Ovary (tissue), 7 donors: ENCODE measurements at regions not wholly inside any gene's neighbourhood (a gene's known extent, or its start where the extent isn't known, plus 50 kb on each side); places are given as distances from the start of the nearest gene placed in this dataset.

Experiments used
- DNase-seq, 5 donors: peaks; one replicate each; pipeline ENCODE4 v3.0.0-alpha.2; 2019 to 2020
- H3K27ac ChIP-seq, 2 donors: fragments of 200-600 bp; one replicate each; pipeline versions ENCODE4 v1.5.1 to v1.8.0; 2019 to 2022
- H3K27me3 ChIP-seq: fragments of 200-600 bp; one replicate; pipeline ENCODE4 v1.8.0; 2022
- H3K36me3 ChIP-seq: fragments of 200-600 bp; sonication (generic); one replicate; pipeline ENCODE4 v1.5.1; 2019
- H3K4me1 ChIP-seq: one replicate; pipeline ENCODE4 v1.8.1; 2013; ENCODE audit warnings: mild to moderate bottlenecking, moderate library complexity; ENCODE audit not compliant: insufficient read depth
- H3K4me3 ChIP-seq: fragments of 200-600 bp; sonication (generic); one replicate; pipeline ENCODE4 v1.5.1; 2017
- H3K9me3 ChIP-seq, 2 donors: fragments of 200-600 bp in 1 of 2; sonication (generic) in 1 of 2; one replicate each; pipeline versions ENCODE4 v1.5.1 to v1.8.1; 2013 to 2019; ENCODE audit warnings: mild to moderate bottlenecking in 1 of 2, moderate library complexity in 1 of 2
- EP300 ChIP-seq: sonication (generic); formaldehyde crosslinking; IDR thresholded peaks from one replicate; pipeline ENCODE4 v1.6.1; 2017; ENCODE audit warnings: antibody characterized with exemption
- POLR2A ChIP-seq: fragments of 450-650 bp; IDR thresholded peaks from one replicate; pipeline ENCODE4 v1.6.1; 2017; ENCODE audit warnings: antibody characterized with exemption, mild to moderate bottlenecking, moderate library complexity
- WGBS, 3 donors: extraction: QIAGEN DNeasy Blood & Tissue Kit in 1 of 3; methylation state at CpG; one replicate each; pipeline versions ENCODE4 v1.1.5 to v1.1.7; 2013 to 2017; 5-methylcytosine and 5-hydroxymethylcytosine counted together
- intact Hi-C, 4 donors: fragments of 100-400 bp; cut with DNase I; formaldehyde crosslinking; loops; one replicate each; pipeline versions ENCODE4 v1.11.0 to v1.15.1; 2022 to 2023
- TF ChIP-seq, protein P1 (sequence below), 3 donors: fragments of 450-650 bp in 2 of 3; fragments of 200-600 bp in 1 of 3; IDR thresholded peaks; one replicate each; pipeline versions ENCODE4 v1.5.1 to v1.8.0; 2016 to 2022; ENCODE audit warnings: antibody characterized with exemption in 3 of 3, mild to moderate bottlenecking in 1 of 3
- donor health status: DM: no; HTN: no; CAD: no; lungs with moderate emphysema.
- donor health status: DM: no; HTN: no; CAD: no.
- donor health status: Bipolar disorder and iron deficiency.
- donor health status: DM: no; HTN: no; CAD: no.
- donor health status: DM: yes; HTN: yes; CAD: no.

DNA sequence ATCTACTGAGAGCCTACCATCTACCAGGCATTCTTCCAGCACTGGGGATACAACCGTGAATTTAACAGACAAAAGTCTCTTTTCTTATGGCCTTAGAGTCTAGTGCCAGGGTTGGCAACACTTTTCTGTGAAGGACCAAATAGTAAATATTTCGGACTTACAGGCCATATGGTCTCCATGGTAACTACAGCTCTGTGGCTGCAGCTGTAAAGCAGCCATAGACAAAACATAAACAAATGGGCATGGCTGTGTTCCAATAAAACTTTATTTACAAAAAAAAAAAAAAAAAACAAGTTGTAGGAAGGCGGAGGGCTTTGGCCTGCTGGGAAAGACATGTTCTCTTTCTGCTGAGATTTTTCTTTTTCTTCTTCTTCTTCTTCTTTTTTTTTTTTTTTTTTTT is 98.7 kb downstream of the ABCC12 start:
- H3K36me3 ChIP-seq, result no peaks in the 10 kb centered on the region
- no peaks in the 10 kb centered on the region for H3K27me3 ChIP-seq
- TF ChIP-seq, protein P1, sequence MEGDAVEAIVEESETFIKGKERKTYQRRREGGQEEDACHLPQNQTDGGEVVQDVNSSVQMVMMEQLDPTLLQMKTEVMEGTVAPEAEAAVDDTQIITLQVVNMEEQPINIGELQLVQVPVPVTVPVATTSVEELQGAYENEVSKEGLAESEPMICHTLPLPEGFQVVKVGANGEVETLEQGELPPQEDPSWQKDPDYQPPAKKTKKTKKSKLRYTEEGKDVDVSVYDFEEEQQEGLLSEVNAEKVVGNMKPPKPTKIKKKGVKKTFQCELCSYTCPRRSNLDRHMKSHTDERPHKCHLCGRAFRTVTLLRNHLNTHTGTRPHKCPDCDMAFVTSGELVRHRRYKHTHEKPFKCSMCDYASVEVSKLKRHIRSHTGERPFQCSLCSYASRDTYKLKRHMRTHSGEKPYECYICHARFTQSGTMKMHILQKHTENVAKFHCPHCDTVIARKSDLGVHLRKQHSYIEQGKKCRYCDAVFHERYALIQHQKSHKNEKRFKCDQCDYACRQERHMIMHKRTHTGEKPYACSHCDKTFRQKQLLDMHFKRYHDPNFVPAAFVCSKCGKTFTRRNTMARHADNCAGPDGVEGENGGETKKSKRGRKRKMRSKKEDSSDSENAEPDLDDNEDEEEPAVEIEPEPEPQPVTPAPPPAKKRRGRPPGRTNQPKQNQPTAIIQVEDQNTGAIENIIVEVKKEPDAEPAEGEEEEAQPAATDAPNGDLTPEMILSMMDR (IDR thresholded peaks at IDR 0.05), result no peak
- no peak for TF ChIP-seq POLR2A
- TF ChIP-seq EP300, result no peak
- no peak for DNase-seq
- no peak overlapping the region for H3K4me3 ChIP-seq
- 69 to 78% (median 73%) methylated on average over 3 of the region's 3 CpGs for WGBS, 3 donors
- H3K9me3 ChIP-seq, result no peaks in the 10 kb centered on the region
- intact Hi-C loops, result loop anchor here in 1 of 4 donors (10.0 kb wide), 1 partner anchor 912 kb away; the partner anchor contains the start of gene NETO2
- peaks cover 8% of the 10 kb centered on the region for H3K4me1 ChIP-seq
- H3K27ac ChIP-seq, result no peak overlapping the region

GRCh38 chr16:48054881-48055601 is 100.8 kb downstream of the ABCC12 start:
- no peaks in the 10 kb centered on the region for H3K36me3 ChIP-seq
- H3K9me3 ChIP-seq, result no peaks in the 10 kb centered on the region
- H3K27ac ChIP-seq, result no peak overlapping the region
- TF ChIP-seq, protein P1 (IDR thresholded peaks at IDR 0.05), result peak; percentile 12 to 51 (median 19)
- TF ChIP-seq POLR2A, result no peak
- intact Hi-C loops, result loop anchor here in 1 of 4 donors (10.0 kb wide), 1 partner anchor 910 kb away; the partner anchor contains the start of gene NETO2
- no peak overlapping the region for H3K4me3 ChIP-seq
- 25 to 30% (median 26%) methylated on average over 24 of the region's 24 CpGs for WGBS, 3 donors
- DNase-seq, result peak; percentile 20 to 52 (median 33)
- H3K4me1 ChIP-seq, result peaks cover 8% of the 10 kb centered on the region
- H3K27me3 ChIP-seq, result no peaks in the 10 kb centered on the region

DNA sequence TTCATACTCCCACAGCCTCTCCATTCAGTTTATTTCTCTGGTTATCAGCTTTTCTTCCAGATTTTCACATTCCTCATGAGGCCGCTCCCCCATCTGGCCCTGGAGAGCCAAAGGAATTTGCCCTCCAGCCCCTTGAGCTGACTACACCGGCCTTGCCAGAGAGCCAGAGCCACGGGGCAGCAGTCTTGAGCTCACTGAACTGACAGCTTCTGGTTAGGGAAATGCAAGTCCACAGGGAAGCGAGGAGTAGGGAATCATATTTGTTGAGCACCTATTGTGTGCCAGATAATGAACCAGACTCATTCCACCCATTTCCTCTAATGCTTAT is 102.4 kb downstream of the ABCC12 start:
- no peak overlapping the region for H3K27ac ChIP-seq
- no peaks in the 10 kb centered on the region for H3K27me3 ChIP-seq
- H3K9me3 ChIP-seq, result no peaks in the 10 kb centered on the region
- TF ChIP-seq POLR2A (no peak), EP300 (no peak)
- TF ChIP-seq, protein P1 (IDR thresholded peaks at IDR 0.05), result no peak
- no peaks in the 10 kb centered on the region for H3K36me3 ChIP-seq
- peak; percentile 24 to 65 (median 43) for DNase-seq
- peaks cover 8% of the 10 kb centered on the region for H3K4me1 ChIP-seq
- no peak overlapping the region for H3K4me3 ChIP-seq
- WGBS, 3 donors, result 5 to 13% (median 8%) methylated on average over 4 of the region's 4 CpGs
- intact Hi-C loops, result loop anchor here in 1 of 4 donors (10.0 kb wide), 1 partner anchor 909 kb away; the partner anchor contains the start of gene NETO2

GRCh38 chr16:48052731-48053417 is 102.9 kb downstream of the ABCC12 start:
- intact Hi-C loops, result loop anchor here in 1 of 4 donors (10.0 kb wide), 1 partner anchor 908 kb away; the partner anchor contains the start of gene NETO2
- H3K36me3 ChIP-seq, result no peaks in the 10 kb centered on the region
- TF ChIP-seq EP300 (no peak), POLR2A (no peak)
- TF ChIP-seq, protein P1 (IDR thresholded peaks at IDR 0.05), result no peak
- WGBS, 3 donors, result 67 to 72% (median 70%) methylated on average over 5 of the region's 5 CpGs
- H3K9me3 ChIP-seq, result no peaks in the 10 kb centered on the region
- DNase-seq, result no peak
- no peak overlapping the region for H3K4me3 ChIP-seq
- peaks cover 8% of the 10 kb centered on the region for H3K4me1 ChIP-seq
- no peak overlapping the region for H3K27ac ChIP-seq
- no peaks in the 10 kb centered on the region for H3K27me3 ChIP-seq
